Fibroblast of villous mesenchyme (primary cell): ENCODE measurements at regions not wholly inside any gene's neighbourhood (a gene's known extent, or its start where the extent isn't known, plus 50 kb on each side); places are given as distances from the start of the nearest gene placed in this dataset.

Source experiments
- DNase-seq: peaks from one replicate; pipeline ENCODE4 v3.0.0-alpha.2; 2010; ENCODE audit warnings: low read depth
- H3K4me3 ChIP-seq: 2 replicates; pipeline ENCODE4 v1.5.1; 2011; ENCODE audit warnings: low read depth, mild to moderate bottlenecking, low read length
- CTCF ChIP-seq: IDR thresholded peaks from 2 replicates; pipeline ENCODE4 v1.5.1; 2012; ENCODE audit warnings: low read depth, mild to moderate bottlenecking, low read length; ENCODE audit not compliant: insufficient read depth

DNA sequence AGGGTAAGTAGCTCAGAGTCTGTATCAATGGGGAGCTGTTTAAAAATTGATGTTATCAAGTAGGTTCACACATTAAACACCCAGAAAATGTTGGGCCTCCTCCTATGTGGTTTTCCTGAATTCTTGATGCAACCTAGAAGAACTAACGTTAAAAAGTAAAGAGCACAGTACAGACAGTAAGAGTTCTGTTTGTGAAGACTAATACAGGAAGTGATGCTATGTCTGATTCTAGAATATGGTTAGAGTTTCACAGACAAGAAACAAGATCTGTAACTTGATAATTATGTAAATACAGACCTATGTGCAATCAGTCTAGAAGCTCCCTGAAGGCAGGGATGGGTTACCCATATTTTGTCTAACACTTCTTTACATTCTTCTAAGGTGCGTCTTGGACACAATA lies 214.9 kb upstream of the BTG1 start:
- H3K4me3 ChIP-seq: no peak overlapping the region
- no peak for DNase-seq
- TF ChIP-seq CTCF: no peak

- H3K4me3 ChIP-seq: no peak overlapping the region
- TF ChIP-seq CTCF: no peak
- no peak for DNase-seq
These were observed 214.0 kb upstream of the BTG1 start for GRCh38 chr12:92359581-92360209.

GRCh38 chr12:92357584-92358261 lies 212.1 kb upstream of the BTG1 start:
- TF ChIP-seq CTCF: no peak
- H3K4me3 ChIP-seq: no peak overlapping the region
- no peak for DNase-seq

GRCh38 chr12:92356425-92356824 lies 210.8 kb upstream of the BTG1 start:
- no peak overlapping the region for H3K4me3 ChIP-seq
- DNase-seq: no peak
- TF ChIP-seq CTCF: no peak

GRCh38 chr12:92349635-92350034 lies 204.0 kb upstream of the BTG1 start:
- no peak overlapping the region for H3K4me3 ChIP-seq
- DNase-seq: no peak
- TF ChIP-seq CTCF: no peak

DNA sequence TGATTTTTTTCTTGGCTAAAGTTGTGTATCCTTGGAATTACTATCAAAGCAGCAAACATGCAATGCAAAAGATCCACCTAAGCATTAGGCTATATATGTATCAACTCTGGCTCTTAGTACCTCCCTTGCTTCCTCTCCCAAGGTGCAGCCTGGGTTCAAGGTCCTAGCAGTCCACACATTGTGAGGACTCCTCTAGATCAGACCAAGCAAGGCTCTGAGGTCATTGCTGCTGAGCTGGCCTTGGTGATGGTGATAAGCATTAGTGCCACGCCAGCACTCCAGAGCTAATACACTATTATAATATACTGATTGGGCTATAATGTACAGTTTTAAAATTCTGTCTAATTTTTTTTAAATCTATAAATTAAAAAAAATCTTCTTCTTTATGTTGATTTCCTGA lies 196.9 kb upstream of the BTG1 start:
- H3K4me3 ChIP-seq: no peak overlapping the region
- DNase-seq: no peak
- TF ChIP-seq CTCF: no peak

DNA sequence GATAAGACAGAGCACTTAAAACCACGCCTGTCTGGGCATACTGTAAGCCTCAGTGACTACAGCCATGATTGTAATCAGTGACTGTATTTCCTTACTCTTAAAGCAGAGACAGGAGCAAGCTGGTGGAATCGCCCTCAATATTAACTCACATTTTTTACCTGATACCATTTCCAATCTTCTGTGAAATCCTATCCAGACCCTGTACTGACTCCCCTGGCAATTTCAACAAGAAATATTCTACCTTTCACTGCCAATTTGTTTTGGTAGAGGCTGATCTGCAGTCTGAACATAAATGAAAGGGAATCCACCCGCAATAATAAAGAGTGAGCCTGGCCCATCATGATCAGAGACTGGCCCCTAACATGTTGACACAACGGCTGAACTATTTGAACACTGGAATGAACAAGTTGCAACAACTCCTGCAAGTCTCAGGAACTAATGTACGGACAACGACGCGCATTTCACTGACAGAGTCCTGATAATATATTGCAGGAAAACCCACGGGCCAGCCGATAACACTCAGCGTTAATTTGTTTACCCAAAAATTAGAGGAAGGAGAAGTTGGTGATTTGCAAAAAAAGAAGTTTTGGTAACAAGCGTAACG lies 195.5 kb upstream of the BTG1 start:
- peak; percentile 17 for DNase-seq
- TF ChIP-seq CTCF: no peak
- H3K4me3 ChIP-seq: no peak overlapping the region
